CD4-positive, alpha-beta T cell (primary cell): ENCODE measurements at regions not wholly inside any gene's neighbourhood (a gene's known extent, or its start where the extent isn't known, plus 50 kb on each side); places are given as distances from the start of the nearest gene placed in this dataset.

Experiments used
- ATAC-seq: fragments of 200-7000 bp; cut with Tn5 transposase; one replicate; pipeline ENCODE4 v1.10.0; 2022; ENCODE audit warnings: mild to moderate bottlenecking; ENCODE audit not compliant: poor library complexity
- CTCF ChIA-PET: fragments of 350-600 bp; sonication (Branson Sonifier 250); formaldehyde crosslinking; loops from one replicate; lab custom pipeline; 2021; ENCODE audit warnings: antibody characterized with exemption, inconsistent platforms; lab: Charles Lee
- POLR2A ChIA-PET: fragments of 350-600 bp; sonication (Branson Sonifier 250); formaldehyde crosslinking; loops from one replicate; lab custom pipeline; 2021; ENCODE audit warnings: antibody characterized with exemption, inconsistent platforms; lab: Charles Lee
- DNase-seq, 14 experiments: peaks; one replicate each; pipeline ENCODE4 v3.0.0-alpha.2; 2013 to 2020; ENCODE audit warnings: mixed read lengths in 2 of 14
- H3K27ac ChIP-seq, 2 donors: one replicate each; pipeline versions ENCODE4 v1.5.1 to v1.7.0; 2013; ENCODE audit warnings: low read length in 2 of 2, low read depth in 1 of 2, mild to moderate bottlenecking in 1 of 2
- H3K27me3 ChIP-seq, 2 experiments: 1 replicate in 1 of 2; 2 replicates in 1 of 2; pipeline versions ENCODE4 v1.6.1 to v1.7.0; 2013; ENCODE audit warnings: low read length in 2 of 2, control low read depth in 1 of 2, mild to moderate bottlenecking in 1 of 2, moderate library complexity in 1 of 2; ENCODE audit not compliant: insufficient read depth in 2 of 2, control insufficient read depth in 1 of 2
- H3K36me3 ChIP-seq: one replicate; pipeline ENCODE4 v1.6.1; 2013; ENCODE audit warnings: low read length, control low read depth; ENCODE audit not compliant: insufficient read depth
- H3K4me1 ChIP-seq: one replicate; pipeline ENCODE4 v1.6.1; 2013; ENCODE audit warnings: low read length, control low read depth; ENCODE audit not compliant: insufficient read depth
- H3K4me3 ChIP-seq: one replicate; pipeline ENCODE4 v1.5.1; 2013; ENCODE audit warnings: mild to moderate bottlenecking, low read length, moderate library complexity
- H3K9me3 ChIP-seq, 2 experiments: 1 replicate in 1 of 2; 2 replicates in 1 of 2; pipeline versions ENCODE4 v1.6.1 to v1.7.0; 2013; ENCODE audit warnings: low read length in 2 of 2, mild to moderate bottlenecking in 2 of 2, control low read depth in 1 of 2, moderate library complexity in 1 of 2; ENCODE audit not compliant: control insufficient read depth in 1 of 2, insufficient read depth in 1 of 2
- H3K27ac Mint-ChIP-seq: one replicate; pipeline ENCODE4 v1.8.0; 2020; ENCODE audit warnings: mixed read lengths
- H3K27me3 Mint-ChIP-seq: one replicate; pipeline ENCODE4 v1.8.0; 2021; ENCODE audit warnings: mixed read lengths
- H3K36me3 Mint-ChIP-seq: one replicate; pipeline ENCODE4 v1.8.0; 2021; ENCODE audit warnings: low read depth, mixed read lengths
- H3K4me1 Mint-ChIP-seq: one replicate; pipeline ENCODE4 v1.8.0; 2021; ENCODE audit warnings: low read depth, mixed read lengths
- H3K4me3 Mint-ChIP-seq: one replicate; pipeline ENCODE4 v1.8.0; 2020; ENCODE audit warnings: mild to moderate bottlenecking, mixed read lengths
- H3K9me3 Mint-ChIP-seq: one replicate; pipeline ENCODE4 v1.8.0; 2020; ENCODE audit warnings: mixed read lengths
- intact Hi-C, 2 experiments: fragments of 100-400 bp; cut with DNase I in 1 of 2; cut with micrococcal nuclease in 1 of 2; formaldehyde crosslinking; loops; one replicate each; pipeline versions ENCODE4 v1.15.1 to v1.9.0; 2023 to 2025; cut with DNase I, micrococcal nuclease
- TF ChIP-seq, protein P1 (sequence below): fragments of 200-600 bp; IDR thresholded peaks from one replicate; pipeline ENCODE4 v1.8.0; 2022; ENCODE audit warnings: antibody characterized with exemption, mild to moderate bottlenecking

DNA sequence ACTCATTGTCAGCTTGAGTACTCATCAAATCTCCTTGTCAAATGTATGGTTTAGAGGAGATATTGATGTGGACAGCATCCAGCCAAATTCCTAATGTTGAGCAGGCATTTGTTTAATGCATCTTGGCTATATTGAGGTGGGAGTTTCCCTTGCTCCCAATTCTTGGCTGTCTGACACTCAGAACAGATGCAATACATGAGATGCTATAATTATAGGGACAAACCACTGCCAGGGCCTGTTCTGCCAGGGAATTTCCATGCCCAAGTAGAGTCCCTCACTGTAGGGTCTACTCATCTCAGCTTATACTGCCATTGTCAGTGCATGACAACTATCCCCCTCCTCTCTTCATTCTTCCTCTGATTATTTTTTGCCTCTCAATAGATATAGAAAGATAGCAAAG is 392.0 kb upstream of the KCNN2 start:
- no peaks in the 10 kb centered on the region for H3K36me3 Mint-ChIP-seq
- Histone ChIP-seq H3K9me3 (peaks cover 2 to 8% of the 10 kb centered on the region in 2 experiments), H3K36me3 (no peaks in the 10 kb centered on the region), H3K4me1 (no peaks in the 10 kb centered on the region), H3K4me3 (no peak overlapping the region), H3K27ac (no peak overlapping the region), H3K27me3 (no peaks in the 10 kb centered on the region)
- POLR2A ChIA-PET = no interaction called here
- CTCF ChIA-PET = no interaction called here
- intact Hi-C loops = no loop called here
- no peaks in the 10 kb centered on the region for H3K4me1 Mint-ChIP-seq
- peaks cover 2% of the 10 kb centered on the region for H3K9me3 Mint-ChIP-seq
- ATAC-seq (no peak), DNase-seq (no peak)
- H3K4me3 Mint-ChIP-seq = no peak overlapping the region
- no peak overlapping the region for H3K27ac Mint-ChIP-seq
- TF ChIP-seq, protein P1, sequence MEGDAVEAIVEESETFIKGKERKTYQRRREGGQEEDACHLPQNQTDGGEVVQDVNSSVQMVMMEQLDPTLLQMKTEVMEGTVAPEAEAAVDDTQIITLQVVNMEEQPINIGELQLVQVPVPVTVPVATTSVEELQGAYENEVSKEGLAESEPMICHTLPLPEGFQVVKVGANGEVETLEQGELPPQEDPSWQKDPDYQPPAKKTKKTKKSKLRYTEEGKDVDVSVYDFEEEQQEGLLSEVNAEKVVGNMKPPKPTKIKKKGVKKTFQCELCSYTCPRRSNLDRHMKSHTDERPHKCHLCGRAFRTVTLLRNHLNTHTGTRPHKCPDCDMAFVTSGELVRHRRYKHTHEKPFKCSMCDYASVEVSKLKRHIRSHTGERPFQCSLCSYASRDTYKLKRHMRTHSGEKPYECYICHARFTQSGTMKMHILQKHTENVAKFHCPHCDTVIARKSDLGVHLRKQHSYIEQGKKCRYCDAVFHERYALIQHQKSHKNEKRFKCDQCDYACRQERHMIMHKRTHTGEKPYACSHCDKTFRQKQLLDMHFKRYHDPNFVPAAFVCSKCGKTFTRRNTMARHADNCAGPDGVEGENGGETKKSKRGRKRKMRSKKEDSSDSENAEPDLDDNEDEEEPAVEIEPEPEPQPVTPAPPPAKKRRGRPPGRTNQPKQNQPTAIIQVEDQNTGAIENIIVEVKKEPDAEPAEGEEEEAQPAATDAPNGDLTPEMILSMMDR = no peak
- H3K27me3 Mint-ChIP-seq = no peaks in the 10 kb centered on the region

DNA sequence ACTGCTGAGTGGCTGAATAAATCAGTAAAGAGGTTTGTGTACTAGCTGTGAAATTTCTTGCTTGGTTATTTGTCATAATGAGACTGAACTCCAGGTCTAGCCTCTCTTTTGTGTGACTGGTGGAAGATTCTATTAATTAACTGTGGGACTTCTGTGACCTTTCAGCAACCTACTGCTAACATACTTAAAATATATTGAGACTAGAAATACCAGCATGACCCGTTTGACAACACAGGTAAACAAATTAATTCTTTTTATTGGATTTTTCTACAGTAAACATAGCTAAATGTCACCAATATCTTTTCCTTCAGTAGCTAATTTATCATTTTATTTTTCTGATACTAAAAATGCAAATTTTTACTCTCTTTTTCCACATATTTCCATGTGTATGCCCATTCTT is 390.4 kb upstream of the KCNN2 start:
- Mint-ChIP-seq H3K4me3 (no peak overlapping the region), H3K27ac (no peak overlapping the region), H3K36me3 (no peaks in the 10 kb centered on the region), H3K27me3 (no peaks in the 10 kb centered on the region), H3K4me1 (no peaks in the 10 kb centered on the region), H3K9me3 (peaks cover 6% of the 10 kb centered on the region)
- DNase-seq (no peak), ATAC-seq (no peak)
- TF ChIP-seq, protein P1 = no peak
- H3K4me3 ChIP-seq = no peak overlapping the region
- POLR2A ChIA-PET = no interaction called here
- H3K27ac ChIP-seq = no peak overlapping the region
- intact Hi-C loops = no loop called here
- H3K27me3 ChIP-seq = no peaks in the 10 kb centered on the region
- peaks cover 0 to 6% of the 10 kb centered on the region in 2 experiments for H3K9me3 ChIP-seq
- H3K36me3 ChIP-seq = no peaks in the 10 kb centered on the region
- CTCF ChIA-PET = no interaction called here
- no peaks in the 10 kb centered on the region for H3K4me1 ChIP-seq

DNA sequence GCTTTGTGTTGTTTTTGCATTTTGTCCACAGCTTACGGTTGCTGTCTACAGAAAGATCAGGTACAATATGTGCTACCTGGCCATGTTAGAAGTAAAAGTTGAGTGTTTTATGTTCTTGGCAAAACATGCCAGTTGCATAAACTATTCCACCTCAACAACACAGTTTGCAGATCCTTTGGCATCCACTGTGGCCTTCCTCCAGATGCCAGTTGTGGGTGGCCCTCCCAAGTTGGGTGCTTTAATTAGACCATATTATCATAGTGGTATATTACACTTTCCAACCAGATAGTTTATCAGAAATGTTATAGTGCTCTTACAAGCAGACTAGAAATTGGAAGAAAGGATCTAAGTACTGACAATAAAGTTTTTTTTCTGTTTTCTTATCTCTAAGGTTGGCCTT is 386.9 kb upstream of the KCNN2 start:
- no peaks in the 10 kb centered on the region for H3K36me3 Mint-ChIP-seq
- H3K4me1 Mint-ChIP-seq = no peaks in the 10 kb centered on the region
- POLR2A ChIA-PET = no interaction called here
- Histone ChIP-seq H3K4me3 (no peak overlapping the region), H3K27ac (no peak overlapping the region), H3K36me3 (no peaks in the 10 kb centered on the region), H3K9me3 (peaks cover 0 to 4% of the 10 kb centered on the region in 2 experiments), H3K27me3 (no peaks in the 10 kb centered on the region), H3K4me1 (no peaks in the 10 kb centered on the region)
- no peaks in the 10 kb centered on the region for H3K27me3 Mint-ChIP-seq
- no peak for DNase-seq
- H3K27ac Mint-ChIP-seq = no peak overlapping the region
- no peak for ATAC-seq
- CTCF ChIA-PET = no interaction called here
- no peak overlapping the region for H3K4me3 Mint-ChIP-seq
- TF ChIP-seq, protein P1 = no peak
- intact Hi-C loops = no loop called here
- H3K9me3 Mint-ChIP-seq = peaks cover 4% of the 10 kb centered on the region
